MM.1S (cell line): ENCODE measurements at regions not wholly inside any gene's neighbourhood (a gene's known extent, or its start where the extent isn't known, plus 50 kb on each side); places are given as distances from the start of the nearest gene placed in this dataset.
"Not testable (repeated sequence)": the region's sequence is repeated elsewhere in the genome, so short reads cannot be mapped to it uniquely, and the experiment has no call there.

Source experiments
- EZH2 ChIP-seq: fragments of 300-600 bp; sonication (generic); optimal IDR thresholded peaks from 2 replicates; pipeline ENCODE3; 2017; ENCODE audit warnings: low read depth, mild to moderate bottlenecking, antibody characterized with exemption, low read length, mixed read lengths
- EZH2phosphoT487 ChIP-seq: fragments of 300-600 bp; sonication (generic); IDR thresholded peaks from 2 replicates; pipeline ENCODE4 v1.6.1; 2018; ENCODE audit warnings: antibody characterized with exemption, low read length
- TF ChIP-seq, protein P1 (sequence below): fragments of 300-600 bp; sonication (generic); IDR thresholded peaks from 2 replicates; pipeline ENCODE4 v1.5.1; 2016; ENCODE audit warnings: antibody characterized with exemption, low read length, mixed read lengths

DNA sequence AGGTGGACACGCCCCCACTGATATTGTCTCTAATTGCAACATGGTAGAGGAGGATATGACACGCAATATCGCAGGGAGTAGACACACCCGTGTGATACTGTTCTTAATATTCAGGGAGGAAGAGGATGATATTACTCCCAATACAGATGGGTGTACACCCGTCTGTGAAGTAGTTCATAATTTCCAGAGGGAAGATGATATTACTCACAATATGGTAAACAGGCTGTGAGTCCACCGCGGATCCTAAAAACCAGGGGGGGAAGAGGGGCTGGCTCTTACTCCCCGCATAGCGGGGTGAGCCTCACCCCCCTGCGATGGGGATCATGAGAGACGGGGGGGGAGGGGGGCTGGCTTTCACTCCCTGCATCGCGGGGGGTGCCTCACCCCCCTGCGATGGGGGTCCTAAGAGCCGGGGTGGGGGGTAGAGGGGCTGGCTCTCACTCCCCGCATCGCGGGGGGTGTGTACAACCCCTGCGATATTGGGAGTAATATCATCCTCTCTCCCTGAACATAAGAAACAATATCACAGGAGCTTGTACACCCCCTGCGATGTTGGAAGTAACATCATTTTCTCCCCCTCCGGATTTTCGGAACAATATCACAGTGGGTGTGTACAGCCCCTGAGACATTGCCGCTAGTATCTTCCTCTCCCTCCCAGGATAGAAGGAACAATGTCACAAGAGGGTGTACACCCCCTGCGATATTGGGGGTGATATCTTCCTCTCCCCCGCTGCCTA lies 52.2 kb upstream of the FRG2C start:
- not testable (repeated sequence) for TF ChIP-seq EZH2, EZH2phosphoT487
- TF ChIP-seq, protein P1, sequence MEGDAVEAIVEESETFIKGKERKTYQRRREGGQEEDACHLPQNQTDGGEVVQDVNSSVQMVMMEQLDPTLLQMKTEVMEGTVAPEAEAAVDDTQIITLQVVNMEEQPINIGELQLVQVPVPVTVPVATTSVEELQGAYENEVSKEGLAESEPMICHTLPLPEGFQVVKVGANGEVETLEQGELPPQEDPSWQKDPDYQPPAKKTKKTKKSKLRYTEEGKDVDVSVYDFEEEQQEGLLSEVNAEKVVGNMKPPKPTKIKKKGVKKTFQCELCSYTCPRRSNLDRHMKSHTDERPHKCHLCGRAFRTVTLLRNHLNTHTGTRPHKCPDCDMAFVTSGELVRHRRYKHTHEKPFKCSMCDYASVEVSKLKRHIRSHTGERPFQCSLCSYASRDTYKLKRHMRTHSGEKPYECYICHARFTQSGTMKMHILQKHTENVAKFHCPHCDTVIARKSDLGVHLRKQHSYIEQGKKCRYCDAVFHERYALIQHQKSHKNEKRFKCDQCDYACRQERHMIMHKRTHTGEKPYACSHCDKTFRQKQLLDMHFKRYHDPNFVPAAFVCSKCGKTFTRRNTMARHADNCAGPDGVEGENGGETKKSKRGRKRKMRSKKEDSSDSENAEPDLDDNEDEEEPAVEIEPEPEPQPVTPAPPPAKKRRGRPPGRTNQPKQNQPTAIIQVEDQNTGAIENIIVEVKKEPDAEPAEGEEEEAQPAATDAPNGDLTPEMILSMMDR: not testable (repeated sequence)
